ENCODE measurements at regions not wholly inside any gene's neighbourhood (a gene's known extent, or its start where the extent isn't known, plus 50 kb on each side); places are given as distances from the start of the nearest gene placed in this dataset.
"Not testable (repeated sequence)": the region's sequence is repeated elsewhere in the genome, so short reads cannot be mapped to it uniquely, and the experiment has no call there.

DNA sequence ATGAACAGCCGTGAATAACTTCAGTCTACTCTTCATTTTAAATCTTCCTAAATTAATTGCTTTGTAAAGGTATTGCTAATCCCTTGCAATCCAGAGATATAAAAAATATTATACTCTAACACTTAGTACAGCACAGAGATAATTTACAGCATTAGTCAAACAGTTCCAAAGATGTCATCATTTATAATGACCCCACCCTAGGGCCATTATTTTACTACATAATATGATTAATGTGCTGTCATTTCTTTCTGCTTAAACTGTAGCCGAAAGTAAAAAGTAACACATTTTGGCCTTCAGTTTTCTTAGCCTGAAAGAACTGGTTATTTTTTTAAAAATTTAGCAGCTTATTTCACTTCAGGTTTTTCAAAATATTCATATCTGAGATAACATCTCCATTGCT is 256.3 kb upstream of the RFC3 start:
- DNase-seq, result no peak

DNA sequence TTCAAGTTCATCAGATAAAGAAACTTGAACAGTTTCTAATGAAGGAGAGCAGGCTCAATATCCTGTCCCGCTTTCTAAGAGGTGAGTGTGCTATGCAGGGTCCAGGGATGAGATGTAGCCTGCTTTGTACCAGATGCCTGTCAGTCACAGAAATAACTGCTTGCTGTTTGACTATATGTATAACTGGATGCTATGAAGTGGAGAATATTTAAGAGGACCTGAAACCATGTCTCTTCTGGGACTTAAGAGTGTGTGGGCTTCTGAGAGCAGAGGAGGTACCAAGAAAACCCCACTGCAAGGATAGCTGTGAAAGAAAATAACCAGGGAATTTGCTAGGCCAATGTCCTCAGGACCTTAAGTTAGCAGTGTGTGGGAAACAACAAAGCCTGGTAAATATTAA is 246.3 kb upstream of the RFC3 start:
- no peak for DNase-seq

DNA sequence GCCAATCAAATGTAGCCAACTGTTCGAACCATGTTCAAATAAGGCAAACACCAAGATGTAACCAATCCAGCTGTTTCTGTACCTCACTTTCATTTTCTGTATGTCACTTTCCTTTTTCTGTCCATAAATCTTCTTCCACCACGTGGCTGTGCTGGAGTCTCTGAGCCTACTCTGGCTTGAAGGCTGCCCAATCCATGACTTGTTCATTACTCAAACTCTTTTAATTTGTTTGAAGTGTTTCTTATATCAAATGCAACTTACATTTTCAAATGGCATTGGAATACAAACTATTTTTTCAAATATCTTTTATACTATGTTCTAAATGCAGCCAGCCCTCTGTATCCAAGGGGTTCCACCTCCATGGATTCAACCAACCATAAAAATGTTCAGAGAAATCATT is 245.6 kb upstream of the RFC3 start:
- not testable (repeated sequence) for DNase-seq

DNA sequence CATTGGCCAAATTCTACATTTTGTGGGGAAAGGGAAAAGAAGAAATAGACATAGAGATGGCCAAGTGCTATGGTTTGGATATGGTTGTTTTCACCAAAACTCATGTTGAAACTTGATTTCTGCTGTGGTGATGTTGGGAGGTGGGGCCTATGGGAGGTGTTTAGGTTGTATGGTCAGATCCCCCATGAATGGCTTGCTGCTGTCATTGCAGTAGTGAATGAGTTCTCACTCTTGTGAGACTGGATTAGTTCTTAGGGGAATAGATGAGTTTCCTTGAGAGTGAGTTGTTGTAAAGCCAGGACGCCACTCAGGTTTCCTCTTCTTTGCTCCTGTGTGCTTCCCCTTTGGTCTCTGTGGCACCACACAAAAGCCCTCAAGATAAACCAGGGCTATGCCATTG is 242.6 kb upstream of the RFC3 start:
- DNase-seq, result no peak

DNA sequence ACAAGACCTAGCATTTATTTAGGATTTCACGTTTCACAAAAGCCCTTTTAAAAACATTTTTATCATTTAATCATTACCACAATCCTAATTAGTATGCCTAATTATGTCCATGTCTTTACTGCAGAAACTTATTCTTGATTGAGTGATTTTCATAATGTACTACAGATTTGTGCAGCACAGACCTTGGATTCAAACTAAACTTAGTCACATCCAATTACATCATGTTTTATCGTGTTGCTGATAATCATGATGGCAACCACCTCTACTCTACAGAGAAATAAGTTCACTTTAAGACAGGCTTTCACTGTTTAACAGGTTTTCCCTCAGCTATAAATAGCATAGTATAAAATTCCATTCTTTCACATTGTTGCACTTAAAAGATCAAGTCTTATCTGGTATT is 240.9 kb upstream of the RFC3 start:
- peak; percentile 61 for DNase-seq

DNA sequence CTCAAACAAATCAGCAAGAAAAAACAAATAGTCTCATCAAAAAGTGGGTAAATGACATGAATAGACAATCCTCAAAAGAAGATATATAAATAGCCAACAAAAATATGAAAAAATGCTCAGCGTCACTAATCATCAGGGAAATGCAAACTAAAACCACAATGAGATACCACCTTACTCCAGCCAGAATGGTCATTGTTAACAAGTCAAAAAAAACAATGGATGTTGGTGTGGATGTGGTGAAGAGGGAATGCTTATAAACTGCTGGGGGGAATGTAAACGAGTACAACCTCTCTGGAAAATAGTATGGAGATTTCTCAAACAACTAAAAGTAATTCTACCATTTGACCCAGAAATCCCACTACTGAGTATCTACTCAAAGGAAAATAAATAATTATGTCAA is 239.2 kb upstream of the RFC3 start:
- no peak for DNase-seq

DNA sequence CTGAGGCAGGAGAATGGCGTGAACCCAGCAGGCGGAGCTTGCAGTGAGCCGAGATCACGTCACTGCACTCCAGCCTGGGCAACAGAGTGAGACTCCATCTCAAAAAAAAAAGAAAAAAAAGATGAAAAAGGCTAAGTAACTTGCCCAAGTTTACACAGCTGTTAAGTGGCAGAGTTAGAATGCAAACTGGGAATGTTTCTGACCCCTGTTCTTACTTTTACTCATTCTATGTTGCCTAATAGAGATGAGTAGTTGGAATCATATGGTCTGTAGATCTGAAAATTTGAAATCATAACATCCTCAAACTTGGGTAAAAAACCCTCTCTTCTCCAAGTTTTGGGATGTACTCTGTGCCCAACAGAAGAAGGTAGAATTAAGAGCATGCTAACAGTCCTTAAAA is 235.8 kb upstream of the RFC3 start:
- no peak for DNase-seq

DNA sequence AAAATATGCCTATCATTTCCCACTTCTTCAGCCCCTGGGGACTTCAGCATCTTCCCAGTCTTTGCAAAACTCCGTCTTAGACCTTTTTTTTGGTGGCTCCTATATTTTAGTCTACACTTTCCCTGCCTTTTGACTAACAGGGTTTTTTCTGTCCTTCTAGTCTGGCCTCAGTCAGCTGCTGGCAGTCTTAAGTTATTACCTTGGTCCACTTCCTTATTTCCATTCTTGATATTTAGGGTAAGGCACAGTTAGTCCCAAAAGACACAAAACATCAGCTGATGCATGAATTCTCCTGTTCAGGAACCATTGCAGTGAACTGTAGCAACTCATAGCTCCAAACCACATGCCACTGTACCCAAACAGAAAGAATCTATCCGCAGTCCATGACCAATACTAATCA is 234.6 kb upstream of the RFC3 start:
- DNase-seq, result no peak

DNA sequence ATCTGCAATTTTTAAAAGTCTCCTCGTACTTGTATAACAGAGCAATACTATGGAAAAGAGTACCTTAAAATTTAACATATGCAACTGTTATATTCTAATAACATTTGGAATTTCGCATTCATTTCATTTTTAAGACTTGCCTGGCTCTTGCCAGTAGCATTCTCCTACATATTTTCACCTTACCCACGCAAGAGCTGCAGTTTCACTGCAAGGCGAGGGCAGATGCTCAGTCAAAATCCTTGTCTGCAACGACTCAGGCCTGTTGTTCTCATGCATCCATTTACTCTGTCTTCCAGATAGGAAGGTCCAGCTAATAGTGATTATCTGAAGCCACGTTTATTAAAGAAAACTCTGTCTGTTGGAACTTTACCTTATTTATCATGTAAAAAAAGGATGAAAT is 227.0 kb upstream of the RFC3 start:
- no peak for DNase-seq

DNA sequence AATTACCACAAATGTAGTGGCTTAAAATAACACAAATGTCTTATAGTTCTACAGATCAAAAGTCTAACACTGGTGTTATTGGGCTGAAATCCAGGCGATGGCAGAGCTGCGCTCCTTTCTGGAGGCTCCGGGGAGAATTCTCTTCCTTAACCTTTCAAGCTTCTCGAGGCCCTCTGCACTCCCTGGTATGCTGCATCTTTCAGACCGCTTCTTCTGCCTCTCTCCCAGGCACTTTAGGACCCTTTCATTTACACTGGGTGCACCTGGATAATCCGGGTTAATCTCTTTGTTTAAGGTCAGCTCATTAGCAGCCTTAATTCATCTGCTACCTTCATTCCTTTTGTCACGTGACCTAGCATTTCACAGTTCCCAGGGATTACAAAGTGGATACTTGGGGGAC is 211.3 kb upstream of the RFC3 start:
- DNase-seq, result peak; percentile 69

DNA sequence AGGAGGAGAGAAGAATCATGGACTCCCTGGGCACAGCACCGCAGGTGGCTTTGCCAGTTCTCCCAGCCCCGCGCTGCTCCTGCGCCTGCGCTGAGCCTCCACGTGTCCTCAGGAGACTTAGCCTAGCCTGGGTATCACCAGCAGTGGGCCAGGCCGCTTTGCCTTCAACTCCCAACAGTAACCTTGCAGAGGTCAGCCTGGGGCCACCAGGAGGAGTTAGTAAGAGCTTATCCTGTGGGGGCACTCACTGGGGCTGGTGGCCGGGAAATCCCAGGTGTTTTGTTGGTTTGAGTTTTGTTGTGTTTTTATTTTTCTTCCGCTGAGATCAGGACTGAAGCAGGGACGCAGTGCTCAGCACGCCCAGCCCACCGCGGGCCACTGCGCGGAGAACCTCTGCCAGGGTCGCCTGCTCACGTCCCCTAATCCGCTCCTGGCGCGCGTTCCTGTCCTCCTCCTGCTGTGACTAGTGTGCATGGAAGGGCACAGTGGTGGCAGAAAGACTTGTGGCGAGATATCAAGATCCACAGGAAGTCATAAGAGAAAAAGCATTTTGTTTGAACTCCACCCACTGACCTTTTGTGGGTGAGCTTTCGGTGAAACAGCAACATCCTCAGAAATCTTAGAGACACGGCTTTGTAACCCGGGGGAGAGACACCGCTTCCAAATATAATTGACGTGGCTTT is 207.4 kb upstream of the RFC3 start:
- DNase-seq, result peak; percentile 79

DNA sequence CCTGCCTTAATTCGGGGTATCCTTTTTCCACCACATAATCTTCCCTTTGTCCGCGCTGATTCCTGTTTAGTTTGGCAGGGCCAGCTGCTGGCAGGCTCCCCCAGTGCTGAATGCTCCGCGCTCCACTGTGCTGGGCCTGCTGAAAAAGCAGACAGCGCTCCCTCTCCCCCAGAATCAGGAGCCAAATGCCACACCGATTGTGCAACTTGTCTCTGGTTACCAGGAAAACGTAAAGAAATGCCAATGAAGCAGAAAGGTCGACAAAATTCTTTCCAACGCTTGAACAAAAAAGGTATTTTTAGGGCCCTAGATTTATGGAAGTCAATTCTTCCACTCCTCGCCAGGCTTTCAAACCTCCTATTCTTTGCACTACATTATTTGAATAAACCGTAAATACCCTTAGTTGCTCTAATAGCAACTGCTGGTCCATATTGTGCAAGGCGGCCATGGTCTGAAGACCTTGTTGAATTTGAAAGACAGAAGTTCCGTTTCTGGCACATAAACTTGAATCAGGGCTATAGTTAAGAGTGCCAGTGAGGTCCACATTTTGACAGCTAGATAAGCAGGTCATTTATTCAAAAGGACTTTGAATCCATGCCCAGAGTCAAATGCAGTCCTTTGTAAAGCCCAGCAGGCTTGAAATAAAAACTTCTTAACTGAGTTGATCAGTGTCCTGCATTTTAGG is 206.7 kb upstream of the RFC3 start:
- no peak for DNase-seq

DNA sequence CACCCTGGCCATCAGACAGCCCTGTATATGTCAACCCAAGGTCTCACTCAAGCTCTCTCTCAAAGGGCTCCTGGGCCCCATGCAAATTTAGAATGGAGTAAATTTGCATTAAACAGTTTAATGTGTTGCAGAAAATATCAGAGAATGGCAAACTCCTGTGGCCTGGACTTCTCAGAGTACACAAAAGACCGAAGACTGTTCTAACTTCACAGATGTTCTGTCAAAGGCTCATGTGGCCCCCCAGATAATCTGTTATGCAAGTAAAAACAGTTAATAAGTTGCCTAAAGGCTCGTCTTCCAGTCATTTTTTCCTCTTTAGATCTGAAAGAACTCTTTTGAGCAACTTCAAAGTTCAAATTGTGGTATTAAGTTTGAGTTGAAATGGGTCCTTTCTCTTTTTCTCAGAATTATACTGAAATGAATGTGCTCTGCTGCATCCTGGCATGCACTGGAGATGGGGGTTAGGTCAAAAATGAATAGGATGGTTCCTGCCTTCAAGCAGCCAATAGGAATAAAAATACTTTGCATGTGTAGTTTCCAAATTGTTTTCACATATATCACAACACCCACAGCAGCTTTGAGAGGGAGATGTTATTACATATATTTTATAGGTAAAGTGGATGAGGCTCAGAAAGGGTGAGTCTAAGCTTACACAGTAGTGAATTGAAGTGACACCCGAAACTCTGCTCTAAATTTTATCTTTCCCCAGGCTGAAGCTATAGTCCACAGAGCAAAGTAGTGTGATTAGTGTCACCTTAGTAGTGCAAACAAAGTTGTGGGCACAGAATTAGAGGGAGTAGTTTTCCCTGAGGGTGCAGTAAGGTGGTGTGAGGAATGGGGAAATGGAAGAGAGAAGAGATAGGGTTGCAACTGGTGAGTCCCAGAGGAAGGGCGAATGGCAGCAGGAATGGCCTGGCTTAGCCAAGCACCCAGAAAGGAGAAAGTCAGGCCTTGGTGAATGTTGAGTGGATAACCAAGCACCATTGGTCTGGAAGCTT is 205.0 kb upstream of the RFC3 start:
- no peak for DNase-seq

DNA sequence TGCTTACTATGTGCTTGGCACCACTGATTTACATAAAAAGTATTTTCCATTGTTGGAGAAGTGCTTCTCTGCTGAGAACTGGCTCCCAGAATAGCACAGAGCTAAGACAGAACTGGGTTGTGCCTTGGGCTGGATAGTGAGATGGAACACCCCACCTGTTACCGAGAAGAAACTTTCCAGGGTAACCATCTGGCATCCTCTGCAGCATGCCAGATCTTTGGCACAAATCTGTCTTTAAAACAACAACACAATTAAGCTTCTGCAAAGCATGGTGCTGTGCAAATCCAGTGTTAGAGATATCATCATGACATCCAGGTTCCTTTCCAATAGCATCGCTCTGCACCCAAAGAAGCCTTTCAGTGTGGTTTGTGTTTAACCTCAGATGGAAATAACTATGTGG is 202.5 kb upstream of the RFC3 start:
- no peak for DNase-seq

DNA sequence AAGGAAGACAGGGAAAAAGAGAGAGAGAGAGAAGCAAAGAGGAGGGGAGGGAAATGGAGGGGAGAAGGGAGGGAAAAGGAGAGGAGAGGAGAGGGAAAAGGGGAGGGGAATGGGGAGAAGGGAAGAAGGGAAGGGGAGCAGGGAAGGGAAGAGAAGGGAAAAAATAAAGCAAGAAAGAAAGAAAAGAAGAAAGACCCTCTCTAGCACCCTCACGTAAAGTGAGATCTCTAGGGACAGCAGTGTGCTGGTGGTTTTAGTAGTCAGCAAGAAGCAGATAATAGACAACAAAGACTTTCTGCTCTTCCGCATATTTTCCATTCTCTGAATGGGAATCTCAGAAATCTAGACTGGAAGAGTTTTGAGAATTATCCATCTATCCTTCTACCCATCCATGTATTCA is 201.8 kb upstream of the RFC3 start:
- DNase-seq, result no peak

DNA sequence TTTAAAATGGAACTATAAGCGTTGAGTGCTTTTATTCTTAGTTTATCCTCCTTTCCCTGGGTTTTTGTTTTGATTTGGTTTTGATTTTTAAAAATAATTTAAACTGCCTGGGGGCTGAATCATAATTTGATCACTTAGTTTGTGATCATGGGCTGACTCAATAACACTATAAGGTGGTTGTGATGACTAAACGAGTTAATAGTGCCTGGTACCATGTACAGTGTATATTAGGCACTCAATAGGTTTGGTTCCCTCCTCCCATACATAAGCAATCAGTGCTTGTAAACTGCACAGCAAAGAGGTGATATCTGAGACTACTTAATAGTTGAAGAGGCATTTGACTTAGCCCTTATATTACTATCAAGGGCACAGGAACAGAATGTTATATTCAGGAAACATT is 200.9 kb upstream of the RFC3 start:
- DNase-seq, result no peak

DNA sequence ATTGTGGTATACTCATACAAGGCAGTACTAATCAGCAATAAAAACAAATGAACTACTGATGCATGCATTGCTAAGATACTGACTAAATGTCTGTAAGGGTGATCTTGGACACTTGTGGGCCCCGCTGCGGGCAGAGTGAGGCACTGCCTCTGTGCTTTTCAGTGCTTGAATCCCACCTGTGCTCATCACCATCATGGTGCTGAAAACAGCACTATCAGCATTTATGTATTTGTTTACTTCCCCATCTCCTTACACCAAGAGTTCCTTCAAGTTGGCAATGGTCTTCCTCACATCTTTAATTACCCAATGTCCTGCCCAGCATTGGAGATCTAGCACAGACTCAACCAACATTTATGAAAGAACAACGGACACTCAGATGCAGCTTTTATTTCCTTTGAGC is 193.7 kb upstream of the RFC3 start:
- DNase-seq, result no peak

DNA sequence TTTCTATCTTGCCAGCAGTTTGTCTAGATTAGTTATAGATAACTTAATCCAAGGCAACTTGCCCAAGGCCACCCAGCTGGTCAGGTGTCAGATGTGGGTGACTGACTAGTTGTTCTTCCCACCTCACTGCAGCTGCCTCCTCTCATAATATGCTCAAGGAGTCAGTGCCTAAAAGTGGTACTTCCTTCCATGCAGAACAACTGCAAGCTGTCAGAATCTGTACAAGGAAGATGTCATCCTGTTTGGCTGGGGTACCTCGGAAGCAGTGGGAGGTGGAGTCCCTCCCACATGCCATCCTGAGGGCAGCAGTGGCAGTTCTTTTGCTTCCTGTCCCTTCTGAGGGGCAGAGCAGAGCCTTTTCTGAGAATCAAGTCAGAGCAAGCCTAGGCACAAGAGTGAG is 193.2 kb upstream of the RFC3 start:
- no peak for DNase-seq

DNA sequence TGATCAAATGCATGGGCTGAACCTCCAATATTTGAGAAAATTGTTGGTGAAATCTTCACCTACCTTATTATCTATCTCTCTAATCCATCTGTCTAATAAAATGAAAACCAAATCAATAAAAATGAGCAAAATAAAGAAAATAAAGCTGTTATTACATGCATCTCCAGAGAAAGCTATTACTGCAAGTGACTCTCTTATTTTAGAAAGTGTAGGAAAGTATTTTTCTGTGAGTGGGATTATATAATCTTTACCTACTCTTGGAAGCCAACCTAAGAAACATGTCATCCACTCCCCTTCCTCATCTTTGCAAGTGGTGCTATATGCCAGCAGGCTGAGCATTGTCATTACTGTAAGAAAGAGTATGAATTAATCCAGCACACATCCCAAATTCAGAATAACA is 191.5 kb upstream of the RFC3 start:
- DNase-seq, result no peak

DNA sequence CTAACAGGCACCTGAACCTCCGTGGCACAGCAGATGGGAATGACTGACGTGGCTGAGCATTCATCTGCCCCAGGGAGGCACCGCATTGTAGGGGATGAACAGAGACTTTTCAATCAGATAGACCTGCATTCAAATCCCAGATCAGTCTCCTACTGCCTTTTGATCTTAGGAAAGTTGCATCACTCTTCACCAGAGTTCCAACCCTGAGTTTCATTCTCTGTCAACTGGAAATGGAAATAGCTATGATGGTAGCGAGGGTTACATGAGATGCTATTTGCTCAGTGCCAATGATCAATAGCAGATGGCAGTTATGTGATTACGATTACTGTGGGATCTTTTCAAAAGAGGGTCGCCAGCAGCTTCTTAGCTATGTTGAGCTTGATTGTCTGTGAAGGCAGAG is 189.3 kb upstream of the RFC3 start:
- no peak for DNase-seq

DNA sequence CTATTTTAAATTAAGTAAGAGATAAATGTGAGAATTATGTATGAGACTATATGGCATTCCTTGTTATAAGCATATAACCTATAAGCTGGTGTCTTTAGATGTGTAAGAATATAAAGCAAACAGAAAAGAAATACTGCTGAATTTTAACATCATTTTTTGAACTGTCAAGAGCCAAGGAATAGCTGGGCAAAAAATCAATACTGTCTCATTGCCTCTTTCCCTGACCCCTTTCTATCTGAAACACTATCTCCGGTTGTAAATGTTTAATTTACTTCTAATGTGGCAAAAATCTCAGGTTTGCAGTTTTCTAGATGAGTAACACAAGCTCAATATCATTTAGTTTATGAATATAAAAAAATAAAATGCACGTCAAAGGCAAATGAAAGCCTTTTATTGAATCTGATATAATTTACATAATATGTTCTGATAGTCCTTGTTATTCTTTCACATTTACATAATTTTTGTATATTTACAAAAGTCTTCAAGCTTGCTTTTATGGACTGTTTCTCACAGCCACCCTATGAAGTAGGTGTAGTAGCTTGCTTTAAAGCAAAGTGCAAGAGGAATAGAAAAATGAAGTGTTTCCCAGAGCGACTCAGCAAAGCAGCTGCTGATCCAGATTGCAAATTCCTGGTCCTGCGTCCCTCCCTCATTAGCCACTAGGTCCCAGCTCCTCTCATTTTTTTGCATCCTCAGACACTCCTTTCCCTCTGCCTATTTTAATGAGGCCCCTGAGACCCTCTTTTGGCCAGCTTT is 188.2 kb upstream of the RFC3 start:
- DNase-seq, result no peak

DNA sequence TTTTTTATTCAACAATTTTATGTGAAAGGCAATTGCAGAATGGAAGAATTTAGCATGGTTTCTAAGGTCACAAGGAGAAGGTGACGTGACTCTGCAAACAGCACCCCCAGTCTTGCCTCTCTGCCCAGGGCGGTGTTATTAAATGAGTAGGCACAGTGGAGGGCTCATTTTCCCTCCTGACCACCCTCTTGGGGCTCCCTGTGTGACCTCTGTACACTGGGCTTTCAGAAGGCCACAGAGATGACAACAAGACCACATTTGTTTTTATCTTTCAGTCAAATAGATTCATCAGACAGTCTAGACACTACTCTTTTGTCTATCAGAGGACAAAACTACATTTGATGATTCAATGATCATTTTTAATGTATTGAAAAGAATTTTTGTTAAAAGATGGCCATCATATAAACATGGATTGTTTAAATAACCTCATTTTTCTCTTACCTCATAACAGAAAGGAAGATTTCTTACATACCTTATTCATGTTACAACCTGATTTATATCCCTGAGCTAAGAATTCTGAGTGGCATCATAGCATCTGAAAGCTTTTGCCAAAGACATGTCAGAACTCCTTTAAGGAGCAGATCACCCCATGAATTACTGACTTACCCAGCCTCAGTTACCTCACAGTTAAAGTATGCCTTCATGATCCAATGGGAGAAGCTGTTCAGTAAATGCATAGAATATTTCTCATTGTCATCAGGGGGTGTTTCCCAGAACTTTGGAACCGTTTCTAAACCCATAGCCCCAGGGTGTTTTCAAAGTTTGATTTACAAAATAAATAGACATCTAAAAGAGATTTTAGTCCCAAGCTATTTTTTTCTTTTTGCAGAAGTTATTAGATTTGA is 184.0 kb upstream of the RFC3 start:
- DNase-seq, result peak; percentile 68
